Stimulated activated CD4-positive, alpha-beta T cell treated with anti-CD3 and anti-CD28 coated beads, Interleukin-15, amount 100 ng/mL, for 48 hours (primary cell): ENCODE measurements at regions not wholly inside any gene's neighbourhood (a gene's known extent, or its start where the extent isn't known, plus 50 kb on each side); places are given as distances from the start of the nearest gene placed in this dataset.
"Not testable (repeated sequence)": the region's sequence is repeated elsewhere in the genome, so short reads cannot be mapped to it uniquely, and the experiment has no call there.

Experiments used
- DNase-seq, 2 donors: peaks; one replicate each; pipeline ENCODE4 v3.0.0-alpha.2; 2020; ENCODE audit warnings: low read depth in 2 of 2

- no peak for DNase-seq
Measured at GRCh38 chr4:15336410-15337167, 91.2 kb upstream of the C1QTNF7 start.

- not testable (repeated sequence) for DNase-seq
Measured at GRCh38 chr4:15337168-15337657, 90.6 kb upstream of the C1QTNF7 start.

GRCh38 chr4:15339737-15340136 lies 88.1 kb upstream of the C1QTNF7 start:
- no peak for DNase-seq

GRCh38 chr4:15340332-15340731 lies 87.5 kb upstream of the C1QTNF7 start:
- DNase-seq: no peak

- no peak for DNase-seq
Measured at GRCh38 chr4:15340902-15341732, 86.7 kb upstream of the C1QTNF7 start.

- no peak for DNase-seq
Measured at GRCh38 chr4:15341733-15342300, 86.0 kb upstream of the C1QTNF7 start.

- no peak for DNase-seq
Measured at GRCh38 chr4:15343000-15343399, 84.8 kb upstream of the C1QTNF7 start.

GRCh38 chr4:15343581-15343980 lies 84.3 kb upstream of the C1QTNF7 start:
- DNase-seq: no peak

- DNase-seq: no peak
Measured at GRCh38 chr4:15344041-15344440, 83.8 kb upstream of the C1QTNF7 start.

GRCh38 chr4:15345134-15345533 lies 82.7 kb upstream of the C1QTNF7 start:
- DNase-seq: no peak

- no peak for DNase-seq
Measured at GRCh38 chr4:15348236-15348635, 79.6 kb upstream of the C1QTNF7 start.

- no peak for DNase-seq
Measured at GRCh38 chr4:15348695-15349094, 79.1 kb upstream of the C1QTNF7 start.

- DNase-seq: no peak
Measured at GRCh38 chr4:15349531-15349935, 78.3 kb upstream of the C1QTNF7 start.

GRCh38 chr4:15349965-15350364 lies 77.9 kb upstream of the C1QTNF7 start:
- DNase-seq: no peak

- no peak for DNase-seq
Measured at GRCh38 chr4:15352524-15352923, 75.3 kb upstream of the C1QTNF7 start.

GRCh38 chr4:15353207-15353606 lies 74.6 kb upstream of the C1QTNF7 start:
- DNase-seq: no peak

GRCh38 chr4:15354371-15355297 lies 73.2 kb upstream of the C1QTNF7 start:
- DNase-seq: no peak

GRCh38 chr4:15361529-15361928 lies 66.3 kb upstream of the C1QTNF7 start:
- no peak for DNase-seq

- no peak for DNase-seq
Measured at GRCh38 chr4:15362541-15362940, 65.3 kb upstream of the C1QTNF7 start.

- DNase-seq: no peak
Measured at GRCh38 chr4:15364183-15364582, 63.6 kb upstream of the C1QTNF7 start.

- no peak for DNase-seq
Measured at GRCh38 chr4:15365641-15366040, 62.2 kb upstream of the C1QTNF7 start.
